ENCODE measurements at regions not wholly inside any gene's neighbourhood (a gene's known extent, or its start where the extent isn't known, plus 50 kb on each side); places are given as distances from the start of the nearest gene placed in this dataset.

DNA sequence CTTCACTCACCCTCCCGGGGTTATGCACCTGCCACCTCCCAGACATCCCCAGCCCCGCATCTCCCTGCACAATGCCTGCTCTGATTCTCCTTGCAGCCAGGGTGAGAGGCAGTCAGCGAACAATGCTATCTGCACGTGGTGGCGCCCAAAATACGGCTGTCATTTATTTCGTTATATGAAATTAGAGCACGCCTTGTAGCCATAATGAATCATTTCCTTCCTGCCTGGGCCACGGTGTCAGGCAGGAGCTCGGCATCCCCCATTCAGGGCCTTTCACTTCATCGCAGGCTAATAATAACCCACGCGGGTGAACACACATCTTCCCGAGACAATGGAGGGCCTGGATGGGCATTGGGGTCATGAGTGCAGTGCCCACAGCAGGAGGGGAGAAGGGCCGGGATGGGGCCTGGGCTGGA lies 143.8 kb upstream of the ZNF507 start:
- POLR2A ChIA-PET, result no interaction called here
- CTCF ChIA-PET, result interaction anchor here (0.7 kb wide), 1 partner anchor 1532 kb away, joined by 3 read pairs; no protein-coding TSS in a partner anchor

DNA sequence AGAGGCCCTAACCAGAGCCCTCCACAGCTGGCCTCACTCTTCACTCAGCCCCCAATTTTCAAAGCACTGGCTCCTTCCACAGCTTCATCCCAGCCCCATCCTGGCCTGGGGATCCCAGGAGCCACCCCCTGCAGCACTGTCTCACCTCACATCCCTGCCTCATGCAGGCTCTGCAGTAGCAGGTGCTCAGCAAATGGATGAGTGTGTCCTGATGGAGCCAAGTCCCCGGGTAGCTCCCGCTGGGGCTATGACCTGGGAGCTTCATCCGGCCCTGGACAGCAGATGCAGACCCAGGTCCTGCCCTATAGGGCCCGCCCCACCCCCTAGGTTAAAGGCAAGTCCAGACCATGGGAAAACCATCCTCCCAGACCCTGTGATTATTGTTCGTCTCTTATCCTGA lies 143.2 kb upstream of the ZNF507 start:
- POLR2A ChIA-PET, result no interaction called here
- CTCF ChIA-PET, result interaction anchor here (0.7 kb wide), 1 partner anchor 1533 kb away, joined by 3 read pairs; no protein-coding TSS in a partner anchor

DNA sequence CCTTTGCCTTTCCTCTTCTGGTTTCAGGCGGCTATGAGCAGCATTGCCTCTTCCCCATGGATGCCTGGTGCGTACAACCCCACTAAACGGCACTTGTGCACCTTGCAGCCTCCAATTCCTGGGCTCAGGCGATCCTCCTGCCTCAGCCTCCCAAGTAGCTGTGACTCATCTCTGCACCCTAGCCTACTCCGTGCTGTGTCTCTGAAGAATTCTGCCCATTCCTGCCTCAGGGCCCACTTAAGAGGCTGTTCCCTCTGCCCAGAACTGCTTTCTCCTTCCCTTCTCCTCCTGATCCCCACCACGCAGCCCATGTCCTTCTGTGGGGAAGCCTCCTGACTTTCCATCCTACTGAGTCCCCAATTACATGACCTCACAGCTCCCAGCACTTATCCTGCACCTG lies 142.2 kb upstream of the ZNF507 start:
- POLR2A ChIA-PET, result no interaction called here
- CTCF ChIA-PET, result no interaction called here

DNA sequence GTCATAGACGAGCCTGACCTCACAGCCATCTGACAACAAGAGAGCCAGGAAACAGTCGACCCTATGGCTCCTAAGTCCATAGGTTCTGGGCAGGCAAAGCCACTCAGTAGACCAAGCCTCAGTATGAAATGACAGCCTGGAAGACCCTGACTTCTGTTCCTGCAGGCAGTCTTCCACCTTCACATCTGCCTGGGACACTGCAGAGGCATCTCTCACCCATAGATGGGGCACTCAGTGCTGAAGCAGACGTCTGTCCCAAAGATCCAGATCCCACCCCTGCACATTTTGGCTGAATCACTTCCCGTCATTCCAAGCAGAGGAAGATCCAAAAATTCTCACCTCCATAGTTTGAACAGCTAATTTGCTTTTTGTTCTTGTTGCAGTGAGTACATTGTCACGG lies 139.3 kb upstream of the ZNF507 start:
- CTCF ChIA-PET, result no interaction called here
- POLR2A ChIA-PET, result no interaction called here

DNA sequence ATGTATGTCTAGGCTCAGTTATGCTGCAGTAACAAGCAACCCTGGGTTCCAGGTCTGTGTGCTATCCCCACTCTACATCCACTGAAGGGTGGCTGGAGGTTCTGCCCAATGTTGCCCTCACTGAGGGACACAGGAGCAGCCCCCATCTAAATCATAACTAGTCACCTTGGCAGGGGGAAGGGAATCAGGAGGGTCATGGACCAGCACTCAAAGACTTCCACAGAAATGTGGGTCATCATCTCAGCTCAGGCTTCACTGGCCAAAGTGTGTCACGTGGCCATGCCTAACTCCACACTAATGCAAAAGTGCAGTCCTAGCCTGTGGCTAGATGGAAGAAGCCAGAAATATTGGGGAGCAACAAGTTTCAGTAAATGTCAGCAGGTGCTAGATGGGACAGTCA lies 137.3 kb upstream of the ZNF507 start:
- ChIA-PET POLR2A (no interaction called here), CTCF (no interaction called here)

DNA sequence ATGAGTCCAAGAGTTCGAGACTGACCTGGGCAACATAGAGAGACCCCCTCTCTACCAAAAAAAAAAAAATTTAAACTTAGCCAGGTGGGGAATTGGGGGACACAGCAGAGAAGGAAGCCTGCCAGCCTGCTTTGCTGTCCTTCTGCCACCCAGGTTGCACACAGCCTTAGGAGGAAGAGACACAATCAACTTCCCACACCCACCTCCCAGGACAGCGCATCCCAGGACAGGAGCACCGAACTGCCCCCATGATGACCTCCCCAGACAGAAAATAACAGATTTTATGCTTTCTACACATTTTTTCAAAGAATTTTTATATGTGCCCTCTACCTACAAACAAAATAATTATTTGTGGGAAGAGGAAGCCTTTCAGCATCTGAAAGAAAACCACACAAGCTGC lies 126.0 kb upstream of the ZNF507 start:
- CTCF ChIA-PET, result interaction anchor here (0.6 kb wide), 1 partner anchor 1996 kb away, joined by 3 read pairs; no protein-coding TSS in a partner anchor
- POLR2A ChIA-PET, result no interaction called here

DNA sequence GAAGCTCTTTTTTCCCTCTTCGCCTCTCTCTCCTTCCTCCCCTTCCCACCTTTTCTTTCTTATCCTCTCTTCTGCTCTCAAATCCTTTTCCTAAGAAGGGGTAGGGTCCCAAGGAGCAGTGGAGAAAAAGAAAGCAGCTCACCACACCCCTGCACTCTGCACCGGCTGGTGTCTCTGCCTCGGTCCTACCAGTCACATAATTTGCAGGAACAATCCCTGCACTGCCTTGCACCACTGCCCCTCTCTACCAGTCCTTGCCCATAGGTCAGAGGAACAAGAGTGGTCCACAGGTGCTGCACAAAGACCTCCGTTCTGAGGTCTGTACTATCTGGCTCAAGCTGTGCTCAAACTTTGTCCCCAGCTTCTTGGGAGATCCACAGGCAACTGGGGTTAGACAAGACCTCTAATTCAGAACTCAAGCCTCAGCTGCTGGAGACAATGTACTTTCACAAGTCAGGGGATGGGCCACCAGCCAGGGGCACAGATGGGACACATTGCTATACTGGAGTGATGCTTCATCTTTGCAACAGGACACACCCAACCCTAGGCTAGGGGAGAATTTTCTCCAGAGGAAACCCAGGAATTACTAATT lies 125.4 kb upstream of the ZNF507 start:
- POLR2A ChIA-PET, result no interaction called here
- CTCF ChIA-PET, result interaction anchor here (0.6 kb wide), 1 partner anchor 1997 kb away, joined by 3 read pairs; no protein-coding TSS in a partner anchor

DNA sequence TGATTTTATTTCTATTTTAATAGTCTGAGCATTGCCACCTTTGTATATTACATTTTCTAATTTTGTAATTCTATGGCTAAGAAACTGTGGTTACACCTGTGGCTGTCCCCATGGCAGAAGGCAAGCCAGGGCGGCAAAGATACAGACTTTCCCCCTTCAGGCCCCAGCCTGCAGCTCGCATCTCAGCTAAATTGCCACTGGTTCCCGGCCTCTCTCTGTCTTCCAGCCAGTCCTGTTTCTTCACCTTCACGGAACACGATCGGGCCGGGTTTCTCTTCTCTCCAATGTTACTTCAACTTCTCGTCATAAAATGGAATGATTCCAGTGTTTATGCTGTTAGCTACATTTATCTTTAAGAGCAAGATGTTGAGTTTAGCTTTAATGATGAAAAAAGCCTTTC lies 124.5 kb upstream of the ZNF507 start:
- ChIA-PET POLR2A (no interaction called here), CTCF (interaction anchor here (1.2 kb wide), 1 partner anchor 1551 kb away, joined by 3 read pairs; no protein-coding TSS in a partner anchor)

DNA sequence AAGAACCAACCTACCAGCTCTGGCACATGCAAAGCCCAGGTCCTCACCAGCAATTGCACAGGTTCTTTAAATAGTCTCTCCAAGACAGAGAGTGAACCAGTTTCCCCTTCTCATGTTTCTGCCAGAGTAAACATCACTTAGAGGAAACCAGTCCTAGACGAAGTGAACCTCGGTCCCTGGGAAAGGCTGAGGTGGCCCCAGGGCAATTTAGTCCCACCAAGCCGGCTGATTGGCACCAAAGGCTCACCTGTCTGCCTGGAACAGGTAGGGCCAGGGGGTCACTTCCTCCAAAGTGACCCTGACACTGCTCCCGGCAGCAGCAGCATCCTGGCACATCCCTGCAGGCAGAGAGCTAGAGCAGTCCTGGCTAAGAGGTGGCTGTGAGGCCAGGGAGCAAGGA lies 122.9 kb upstream of the ZNF507 start:
- ChIA-PET CTCF (no interaction called here), POLR2A (no interaction called here)

DNA sequence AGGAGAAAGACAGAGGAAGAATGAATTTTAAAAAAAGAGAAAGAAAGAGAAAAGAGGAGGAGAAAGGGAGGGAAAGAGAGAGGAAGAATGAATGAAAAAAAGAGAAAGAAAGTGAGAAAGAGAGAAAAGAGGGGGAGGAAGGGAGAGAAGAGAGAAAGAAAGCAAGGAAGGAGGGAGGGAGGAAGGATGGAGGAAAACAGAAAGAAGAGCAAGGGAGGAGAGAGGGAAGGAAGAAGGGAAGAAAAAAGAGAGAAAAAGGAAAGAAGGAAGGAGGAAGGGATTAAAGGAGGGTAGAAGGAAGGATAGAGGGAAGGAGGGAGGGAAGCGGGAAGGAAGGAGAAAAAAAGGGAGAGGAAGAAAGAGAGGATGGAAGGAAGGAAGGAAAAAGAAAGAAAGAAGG lies 122.3 kb upstream of the ZNF507 start:
- CTCF ChIA-PET, result interaction anchor here (1.6 to 2.1 kb wide), 2 partner anchors 15 to 1538 kb away, joined by 4 to 7 read pairs; no protein-coding TSS in a partner anchor
- POLR2A ChIA-PET, result no interaction called here

DNA sequence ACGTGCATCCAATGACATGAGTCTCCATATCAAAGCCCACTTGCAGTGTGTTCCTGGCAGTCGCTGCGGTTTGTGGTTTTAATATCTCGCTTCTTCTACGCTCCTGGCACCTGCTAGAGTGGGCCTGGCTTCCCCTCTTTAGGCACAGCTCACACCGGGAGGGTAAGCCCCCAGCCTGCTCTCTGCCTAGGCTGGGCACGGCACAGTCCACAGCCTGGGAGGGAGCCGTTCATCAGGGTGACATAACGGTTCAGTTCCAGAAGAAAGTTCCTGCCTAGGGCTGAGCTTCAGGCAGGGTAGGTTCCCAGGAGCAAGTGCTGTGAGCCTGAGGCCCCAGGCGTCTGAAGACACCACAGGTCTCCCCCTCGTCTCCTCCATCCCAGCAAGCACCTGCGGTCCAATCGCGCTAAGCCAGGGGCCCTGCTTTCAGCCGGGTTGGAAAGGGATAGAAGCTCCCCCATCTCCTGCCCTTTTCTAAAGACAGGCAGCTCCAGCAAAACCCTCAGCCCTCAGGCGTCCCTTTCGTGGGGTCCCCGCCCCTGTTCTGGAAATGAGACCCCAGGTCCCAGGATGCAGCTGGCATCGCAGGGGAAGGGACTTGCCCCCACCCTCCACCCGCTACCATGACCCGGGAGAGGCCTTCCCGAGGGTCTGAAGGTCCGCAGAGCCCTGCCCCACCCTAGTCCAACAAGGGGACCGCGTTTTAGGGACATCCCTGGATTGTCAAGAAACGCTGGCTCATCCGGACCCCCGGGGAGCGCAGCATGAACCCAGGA lies 121.6 kb upstream of the ZNF507 start:
- ChIA-PET CTCF (interaction anchor here (0.7 to 2.1 kb wide), 16 partner anchors 10 to 1556 kb away, joined by 3 to 13 read pairs (median 4); no protein-coding TSS in a partner anchor), POLR2A (no interaction called here)

DNA sequence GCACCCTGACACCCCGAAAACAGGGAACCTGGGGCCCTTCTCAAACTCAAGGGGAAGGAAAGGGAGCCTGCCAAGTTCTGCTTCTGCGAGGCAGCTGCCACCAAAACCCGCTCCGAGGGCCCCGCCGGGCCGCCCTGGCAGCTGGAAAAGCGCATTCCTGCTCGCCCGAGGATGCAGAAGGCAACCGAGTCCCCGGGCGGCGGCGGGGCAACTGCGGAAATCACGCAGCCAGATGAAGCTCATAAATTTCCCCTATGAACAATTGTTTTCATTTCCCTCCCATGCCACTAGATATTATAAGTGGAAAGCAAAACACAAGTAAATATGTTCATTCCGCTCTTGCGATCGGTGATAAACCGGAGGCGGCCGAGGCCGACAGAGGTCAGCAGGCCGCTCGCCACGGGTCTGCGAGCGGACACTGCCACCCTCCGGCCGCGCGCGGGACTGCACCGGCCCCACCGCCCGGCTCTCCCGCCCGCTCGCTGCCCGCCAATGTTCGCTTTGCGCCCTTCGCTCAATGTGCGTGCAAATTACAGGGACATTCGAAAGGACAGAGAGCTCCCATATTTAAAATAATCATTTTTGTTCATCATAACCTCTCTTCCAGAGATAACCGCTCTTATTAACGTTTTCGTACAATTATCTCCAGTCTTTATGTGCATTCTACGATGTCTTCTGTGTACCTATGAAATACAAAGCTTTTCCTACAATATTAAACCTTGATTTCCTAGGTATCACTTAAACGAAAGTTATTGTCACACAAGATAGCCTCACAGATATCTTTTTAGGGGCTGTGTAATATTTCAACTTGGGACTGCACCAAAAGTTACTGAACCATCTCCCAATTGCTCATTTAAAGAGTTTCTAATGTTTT lies 120.8 kb upstream of the ZNF507 start:
- ChIA-PET POLR2A (no interaction called here), CTCF (interaction anchor here (0.7 to 2.1 kb wide), 20 partner anchors 8 to 1558 kb away, joined by 3 to 13 read pairs (median 4); no protein-coding TSS in a partner anchor)

DNA sequence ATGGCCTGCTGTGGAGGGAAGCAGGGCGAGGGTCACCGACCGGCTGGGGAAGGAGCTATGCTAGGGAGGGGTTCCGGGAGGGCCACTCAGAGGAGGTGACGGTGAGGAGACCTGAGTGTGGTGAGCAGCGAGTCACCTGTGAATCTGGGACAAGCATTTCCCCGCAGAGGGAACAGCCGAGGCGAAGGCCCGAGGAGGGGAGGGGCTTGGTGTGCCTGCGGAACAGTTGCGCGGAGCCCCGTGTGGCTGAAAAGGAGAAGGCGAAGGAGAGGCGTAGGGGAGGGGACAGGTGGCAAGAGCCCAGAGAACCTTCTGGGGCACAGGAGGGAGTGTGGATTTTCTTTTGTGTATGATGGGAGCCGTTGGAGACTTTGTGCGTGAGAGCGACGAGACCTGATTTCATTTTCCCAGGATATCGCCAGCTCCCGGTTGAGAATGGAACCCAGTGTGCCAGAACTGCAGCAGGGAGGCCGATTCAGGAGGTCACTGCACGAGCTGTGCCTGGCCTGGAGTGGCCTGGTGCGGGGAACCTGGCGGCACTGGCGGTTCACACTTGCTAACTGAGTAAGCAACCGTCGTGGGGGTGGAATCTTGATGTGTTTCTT lies 117.7 kb upstream of the ZNF507 start:
- ChIA-PET POLR2A (no interaction called here), CTCF (no interaction called here)

DNA sequence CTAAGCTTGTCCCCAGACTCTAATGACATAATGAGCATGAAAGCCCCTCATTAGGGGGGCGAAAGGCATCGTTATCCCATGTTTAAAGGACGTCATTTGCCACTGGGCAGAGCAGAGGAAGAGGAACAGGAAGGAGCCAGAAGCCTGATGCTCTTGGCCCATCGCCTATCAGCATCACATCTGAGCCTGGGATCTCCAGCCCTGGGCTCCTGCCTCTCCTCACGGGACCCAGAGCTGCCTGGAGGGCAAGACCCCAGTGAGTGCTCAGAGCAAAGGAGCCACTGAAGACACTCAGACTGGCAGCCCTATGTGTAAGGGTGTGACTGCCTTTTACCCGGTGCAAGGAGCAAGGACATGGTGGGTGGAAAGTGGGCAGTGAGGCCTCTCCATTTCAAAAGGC lies 115.0 kb upstream of the ZNF507 start:
- POLR2A ChIA-PET, result no interaction called here
- CTCF ChIA-PET, result no interaction called here

DNA sequence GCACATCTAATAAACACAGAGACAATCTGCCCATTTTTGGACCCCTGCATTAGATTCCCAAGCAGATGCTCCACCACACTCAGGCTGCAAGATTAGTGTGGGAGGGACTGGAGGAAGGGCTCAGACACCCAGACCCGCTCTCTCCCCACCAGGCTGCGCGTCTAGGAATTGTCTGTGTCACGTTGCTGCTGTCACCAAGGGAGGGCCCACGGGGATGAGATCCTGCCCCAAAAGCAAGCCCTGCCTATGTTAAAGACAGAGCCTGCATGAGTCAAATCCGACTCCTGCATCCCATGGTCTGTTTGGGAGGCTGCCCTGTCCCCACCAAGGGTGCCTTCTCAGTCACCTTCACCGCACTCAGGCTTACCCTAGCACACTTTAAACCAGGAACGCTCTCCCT lies 114.4 kb upstream of the ZNF507 start:
- ChIA-PET POLR2A (no interaction called here), CTCF (no interaction called here)

DNA sequence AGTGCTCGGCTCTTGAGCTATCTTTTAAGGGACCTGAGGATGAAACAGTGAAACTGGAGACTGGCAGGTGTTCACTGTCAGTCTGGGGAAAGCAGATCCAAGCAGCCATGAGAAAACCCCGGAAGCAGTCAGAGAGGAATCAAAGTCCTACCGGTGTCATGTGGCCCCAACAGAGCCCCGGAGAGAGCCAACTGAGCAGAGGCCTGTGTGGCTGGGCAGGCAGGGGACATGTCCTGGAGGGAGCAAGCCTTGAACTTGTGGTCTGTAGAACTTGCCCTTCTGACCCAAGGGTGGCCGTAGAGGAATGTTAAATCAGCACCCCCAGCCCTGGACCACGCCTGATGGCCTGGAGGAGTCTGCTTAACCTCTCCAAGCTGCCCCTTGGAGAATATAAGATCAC lies 113.7 kb upstream of the ZNF507 start:
- ChIA-PET POLR2A (no interaction called here), CTCF (no interaction called here)

DNA sequence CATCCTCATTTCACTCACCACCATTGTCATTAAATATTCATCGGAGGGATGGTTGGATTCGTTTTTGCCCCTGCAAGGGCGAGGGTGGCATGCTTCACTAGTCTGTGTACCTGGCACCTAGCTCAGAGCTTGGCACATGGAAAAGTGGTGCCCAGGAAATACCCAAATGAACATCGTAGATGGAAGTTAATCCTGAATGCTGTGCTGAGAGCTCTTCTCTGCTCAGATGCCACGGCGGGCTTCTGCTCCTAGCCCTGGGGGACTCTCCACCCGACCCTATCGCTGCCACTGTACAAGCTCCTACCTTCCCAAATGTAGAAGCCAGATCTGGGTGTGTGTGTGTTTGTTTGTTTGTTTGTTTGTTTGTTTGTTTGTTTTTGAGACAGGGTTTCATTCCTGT lies 113.0 kb upstream of the ZNF507 start:
- POLR2A ChIA-PET, result no interaction called here

DNA sequence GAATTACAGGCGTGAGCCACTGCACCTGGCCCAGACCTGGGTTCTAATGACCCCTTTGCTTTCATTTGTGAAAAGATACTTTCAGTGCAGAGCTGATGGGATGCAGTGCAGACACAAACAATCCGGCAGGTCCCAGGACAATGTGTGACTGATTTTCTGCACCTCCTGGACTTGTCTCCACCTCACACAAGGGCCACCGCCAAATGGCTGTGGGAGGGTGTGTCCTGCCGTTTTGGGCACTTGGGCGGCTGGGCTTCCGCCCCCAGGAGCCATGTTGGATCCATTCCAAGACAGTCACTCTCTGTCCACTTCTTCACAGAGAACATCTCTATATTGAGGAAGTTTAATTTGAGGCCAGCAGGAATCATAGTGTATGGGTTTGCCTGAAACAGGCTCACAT lies 112.3 kb upstream of the ZNF507 start:
- ChIA-PET CTCF (interaction anchor here (1.3 kb wide), 1 partner anchor 9 kb away, joined by 5 read pairs; no protein-coding TSS in a partner anchor), POLR2A (no interaction called here)

More for the DNA sequence above, 113.0 kb upstream of the ZNF507 start:
- CTCF ChIA-PET, result no interaction called here

DNA sequence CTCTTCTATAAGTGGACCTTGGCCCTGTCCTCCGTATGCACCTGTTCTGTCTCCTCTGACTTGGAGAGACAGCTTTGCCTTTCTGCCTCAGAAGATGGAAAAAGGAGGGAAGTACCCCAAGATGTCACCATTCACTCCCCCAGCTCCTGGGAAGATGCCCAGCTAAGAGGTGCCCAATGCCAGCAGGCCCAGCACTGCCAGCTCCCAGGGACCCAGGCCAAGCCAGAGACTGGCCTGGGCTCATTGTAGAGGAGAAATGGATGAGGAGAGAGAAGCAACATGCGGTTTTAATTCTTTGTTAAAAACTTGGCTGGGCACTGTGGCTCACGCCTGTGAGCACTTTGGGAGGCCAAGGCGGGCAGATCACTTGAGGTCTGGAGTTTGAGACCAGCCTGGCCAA lies 111.5 kb upstream of the ZNF507 start:
- ChIA-PET POLR2A (no interaction called here), CTCF (interaction anchor here (1.3 kb wide), 1 partner anchor 9 kb away, joined by 5 read pairs; no protein-coding TSS in a partner anchor)

DNA sequence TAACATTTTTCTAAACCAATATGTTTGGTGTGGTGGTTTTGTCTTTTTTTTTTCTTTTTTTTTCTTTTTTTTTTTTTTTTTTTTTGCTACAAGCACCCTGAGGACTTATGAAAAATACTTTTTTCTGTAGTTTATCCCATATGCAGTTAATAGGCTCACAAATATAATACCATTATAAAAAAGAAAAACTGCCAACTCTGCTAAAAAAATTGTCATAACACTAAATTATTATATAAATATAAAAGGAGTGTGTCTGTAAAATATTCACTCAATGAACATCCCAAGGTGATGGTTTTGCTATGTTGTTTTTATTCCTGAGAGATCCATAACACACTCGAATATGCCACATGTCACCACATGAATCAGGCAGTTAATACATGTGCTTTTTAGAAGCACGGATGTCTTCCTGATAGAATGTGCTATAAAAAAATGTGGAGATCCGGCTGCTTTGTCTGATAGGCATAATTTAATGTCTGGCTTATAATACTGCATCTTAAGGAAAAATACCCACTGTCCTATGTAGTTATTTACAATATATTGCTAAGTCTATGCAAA lies 110.7 kb upstream of the ZNF507 start:
- ChIA-PET POLR2A (no interaction called here), CTCF (no interaction called here)
